Tibial nerve (tissue), 4 donors: ENCODE measurements at regions not wholly inside any gene's neighbourhood (a gene's known extent, or its start where the extent isn't known, plus 50 kb on each side); places are given as distances from the start of the nearest gene placed in this dataset.
"Not testable (repeated sequence)": the region's sequence is repeated elsewhere in the genome, so short reads cannot be mapped to it uniquely, and the experiment has no call there.

ENCODE experiments used
- EP300 ChIP-seq, 2 donors: sonication (generic); formaldehyde crosslinking; IDR thresholded peaks; one replicate each; pipeline ENCODE4 v1.6.1; 2017; ENCODE audit warnings: antibody characterized with exemption in 2 of 2, mild to moderate bottlenecking in 1 of 2
- POLR2A ChIP-seq, 2 donors: fragments of 450-650 bp; IDR thresholded peaks; one replicate each; pipeline ENCODE4 v1.6.1; 2017; ENCODE audit warnings: antibody characterized with exemption in 2 of 2, mild to moderate bottlenecking in 2 of 2, moderate library complexity in 2 of 2
- TF ChIP-seq, protein P1 (sequence below), 5 experiments: fragments of 200-600 bp in 3 of 5; fragments of 450-650 bp in 2 of 5; sonication (generic) in 3 of 5; IDR thresholded peaks; one replicate each; pipeline ENCODE4 v1.5.1; 2016 to 2019; ENCODE audit warnings: antibody characterized with exemption in 5 of 5, mild to moderate bottlenecking in 3 of 5, moderate library complexity in 2 of 5

- TF ChIP-seq POLR2A, EP300 (IDR thresholded peaks at IDR 0.05): not testable (repeated sequence)
- TF ChIP-seq, protein P1, sequence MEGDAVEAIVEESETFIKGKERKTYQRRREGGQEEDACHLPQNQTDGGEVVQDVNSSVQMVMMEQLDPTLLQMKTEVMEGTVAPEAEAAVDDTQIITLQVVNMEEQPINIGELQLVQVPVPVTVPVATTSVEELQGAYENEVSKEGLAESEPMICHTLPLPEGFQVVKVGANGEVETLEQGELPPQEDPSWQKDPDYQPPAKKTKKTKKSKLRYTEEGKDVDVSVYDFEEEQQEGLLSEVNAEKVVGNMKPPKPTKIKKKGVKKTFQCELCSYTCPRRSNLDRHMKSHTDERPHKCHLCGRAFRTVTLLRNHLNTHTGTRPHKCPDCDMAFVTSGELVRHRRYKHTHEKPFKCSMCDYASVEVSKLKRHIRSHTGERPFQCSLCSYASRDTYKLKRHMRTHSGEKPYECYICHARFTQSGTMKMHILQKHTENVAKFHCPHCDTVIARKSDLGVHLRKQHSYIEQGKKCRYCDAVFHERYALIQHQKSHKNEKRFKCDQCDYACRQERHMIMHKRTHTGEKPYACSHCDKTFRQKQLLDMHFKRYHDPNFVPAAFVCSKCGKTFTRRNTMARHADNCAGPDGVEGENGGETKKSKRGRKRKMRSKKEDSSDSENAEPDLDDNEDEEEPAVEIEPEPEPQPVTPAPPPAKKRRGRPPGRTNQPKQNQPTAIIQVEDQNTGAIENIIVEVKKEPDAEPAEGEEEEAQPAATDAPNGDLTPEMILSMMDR (IDR thresholded peaks at IDR 0.05): not testable (repeated sequence)
Observed at GRCh38 chr10:64204504-64204903, 683.3 kb downstream of the REEP3 start.
